ENCODE measurements at regions not wholly inside any gene's neighbourhood (a gene's known extent, or its start where the extent isn't known, plus 50 kb on each side); places are given as distances from the start of the nearest gene placed in this dataset.

GRCh38 chr9:117868594-117868993 is 164.4 kb downstream of the TLR4 start:
- Histone ChIP-seq H3K4me3 (ENCODE audit: insufficient read depth, low read depth, low read length) (no peak overlapping the region), H3K9ac (ENCODE audit: low read length) (no peak overlapping the region), H3K36me3 (ENCODE audit: insufficient read depth, low read length) (no peaks in the 10 kb centered on the region), H3K79me2 (ENCODE audit: insufficient read depth, low read length) (no peaks in the 10 kb centered on the region), H3K9me3 (ENCODE audit: insufficient read depth, low read depth, low read length) (no peaks in the 10 kb centered on the region), H3K4me1 (ENCODE audit: insufficient read depth, low read length) (no peaks in the 10 kb centered on the region), H2AFZ (ENCODE audit: low read depth, low read length) (no peak overlapping the region), H4K20me1 (ENCODE audit: insufficient read depth, low read length) (no peaks in the 10 kb centered on the region), H3K27me3 (ENCODE audit: insufficient read depth, low read length) (no peaks in the 10 kb centered on the region), H3K4me2 (ENCODE audit: low read length) (no peak overlapping the region), H3K27ac (ENCODE audit: low read depth, low read length) (no peak overlapping the region)
- no peaks in the 10 kb centered on the region for H3K36me3 Mint-ChIP-seq (ENCODE audit: low read depth, unreplicated experiment)
- TF ChIP-seq CTCF (IDR thresholded peaks at IDR 0.05; ENCODE audit: insufficient read depth, low read depth, low read length) (no peak), EZH2 (IDR thresholded peaks at IDR 0.05; ENCODE audit: insufficient read depth, low read length) (no peak)
- no peak overlapping the region for H3K27ac Mint-ChIP-seq (ENCODE audit: unreplicated experiment)
- H3K4me1 Mint-ChIP-seq (ENCODE audit: low read depth, unreplicated experiment): no peaks in the 10 kb centered on the region
- H3K4me3 Mint-ChIP-seq (ENCODE audit: unreplicated experiment): no peak overlapping the region
- H3K9me3 Mint-ChIP-seq (ENCODE audit: unreplicated experiment): peaks cover 6% of the 10 kb centered on the region
- DNase-seq (ENCODE audit: low read depth) (no peak), FAIRE-seq (no peak)
- peaks cover 5% of the 10 kb centered on the region for H3K27me3 Mint-ChIP-seq (ENCODE audit: low read depth, unreplicated experiment)

- Histone ChIP-seq H3K4me3 (ENCODE audit: insufficient read depth, low read depth, low read length) (no peak overlapping the region), H3K27ac (ENCODE audit: low read depth, low read length) (no peak overlapping the region), H3K9me3 (ENCODE audit: insufficient read depth, low read depth, low read length) (no peaks in the 10 kb centered on the region), H4K20me1 (ENCODE audit: insufficient read depth, low read length) (no peaks in the 10 kb centered on the region), H3K9ac (ENCODE audit: low read length) (no peak overlapping the region), H3K4me2 (ENCODE audit: low read length) (no peak overlapping the region), H3K4me1 (ENCODE audit: insufficient read depth, low read length) (no peaks in the 10 kb centered on the region), H3K27me3 (ENCODE audit: insufficient read depth, low read length) (no peaks in the 10 kb centered on the region), H3K36me3 (ENCODE audit: insufficient read depth, low read length) (no peaks in the 10 kb centered on the region), H2AFZ (ENCODE audit: low read depth, low read length) (no peak overlapping the region), H3K79me2 (ENCODE audit: insufficient read depth, low read length) (no peaks in the 10 kb centered on the region)
- DNase-seq (ENCODE audit: low read depth) (no peak), FAIRE-seq (no peak)
- TF ChIP-seq CTCF (IDR thresholded peaks at IDR 0.05; ENCODE audit: insufficient read depth, low read depth, low read length) (no peak), EZH2 (IDR thresholded peaks at IDR 0.05; ENCODE audit: insufficient read depth, low read length) (no peak)
- Mint-ChIP-seq H3K36me3 (ENCODE audit: low read depth, unreplicated experiment) (no peaks in the 10 kb centered on the region), H3K9me3 (ENCODE audit: unreplicated experiment) (peaks cover 6% of the 10 kb centered on the region), H3K27me3 (ENCODE audit: low read depth, unreplicated experiment) (peaks cover 5% of the 10 kb centered on the region), H3K4me1 (ENCODE audit: low read depth, unreplicated experiment) (no peaks in the 10 kb centered on the region), H3K4me3 (ENCODE audit: unreplicated experiment) (no peak overlapping the region), H3K27ac (ENCODE audit: unreplicated experiment) (no peak overlapping the region)
These were observed 165.1 kb downstream of the TLR4 start for GRCh38 chr9:117869287-117869686.

- H3K27ac ChIP-seq (ENCODE audit: low read depth, low read length): no peak overlapping the region
- no peak overlapping the region for H3K27ac Mint-ChIP-seq (ENCODE audit: unreplicated experiment)
These were observed 165.5 kb downstream of the TLR4 start for GRCh38 chr9:117869712-117870111.

More at GRCh38 chr9:117869712-117870111, 165.5 kb downstream of the TLR4 start:
- Histone ChIP-seq H2AFZ (ENCODE audit: low read depth, low read length) (no peak overlapping the region), H4K20me1 (ENCODE audit: insufficient read depth, low read length) (no peaks in the 10 kb centered on the region), H3K4me1 (ENCODE audit: insufficient read depth, low read length) (no peaks in the 10 kb centered on the region), H3K36me3 (ENCODE audit: insufficient read depth, low read length) (no peaks in the 10 kb centered on the region), H3K9me3 (ENCODE audit: insufficient read depth, low read depth, low read length) (no peaks in the 10 kb centered on the region), H3K4me2 (ENCODE audit: low read length) (no peak overlapping the region), H3K79me2 (ENCODE audit: insufficient read depth, low read length) (no peaks in the 10 kb centered on the region), H3K9ac (ENCODE audit: low read length) (no peak overlapping the region), H3K4me3 (ENCODE audit: insufficient read depth, low read depth, low read length) (no peak overlapping the region), H3K27me3 (ENCODE audit: insufficient read depth, low read length) (no peaks in the 10 kb centered on the region)
- Mint-ChIP-seq H3K4me3 (ENCODE audit: unreplicated experiment) (no peak overlapping the region), H3K9me3 (ENCODE audit: unreplicated experiment) (peaks cover 6% of the 10 kb centered on the region), H3K4me1 (ENCODE audit: low read depth, unreplicated experiment) (no peaks in the 10 kb centered on the region), H3K36me3 (ENCODE audit: low read depth, unreplicated experiment) (no peaks in the 10 kb centered on the region), H3K27me3 (ENCODE audit: low read depth, unreplicated experiment) (peaks cover 5% of the 10 kb centered on the region)
- TF ChIP-seq EZH2 (IDR thresholded peaks at IDR 0.05; ENCODE audit: insufficient read depth, low read length) (no peak), CTCF (IDR thresholded peaks at IDR 0.05; ENCODE audit: insufficient read depth, low read depth, low read length) (no peak)
- no peak for FAIRE-seq
- DNase-seq (ENCODE audit: low read depth): no peak

All from astrocyte (in vitro differentiated cells and primary cell).